SH-SY5Y (cell line): ENCODE measurements at regions not wholly inside any gene's neighbourhood (a gene's known extent, or its start where the extent isn't known, plus 50 kb on each side); places are given as distances from the start of the nearest gene placed in this dataset.

Experiments used
- GATA2 ChIP-seq: IDR thresholded peaks from 2 replicates; pipeline ENCODE4 v1.6.1; 2011; ENCODE audit warnings: mild to moderate bottlenecking, low read depth, low read length
- GATA3 ChIP-seq: IDR thresholded peaks from 2 replicates; pipeline ENCODE4 v1.6.1; 2011; ENCODE audit warnings: low read depth, mild to moderate bottlenecking, low read length, moderate library complexity

GRCh38 chr7:26506196-26506595 is 214.5 kb downstream of the SNX10 start:
- no peak for TF ChIP-seq GATA2
- no peak for TF ChIP-seq GATA3
